Ascending aorta (tissue), 2 donors: ENCODE measurements at regions not wholly inside any gene's neighbourhood (a gene's known extent, or its start where the extent isn't known, plus 50 kb on each side); places are given as distances from the start of the nearest gene placed in this dataset.
"Not testable (repeated sequence)": the region's sequence is repeated elsewhere in the genome, so short reads cannot be mapped to it uniquely, and the experiment has no call there.

ENCODE experiments used
- DNase-seq, 2 donors: peaks; one replicate each; pipeline ENCODE4 v3.0.0-alpha.2; 2019; ENCODE audit warnings: low spot score in 2 of 2
- H3K27ac ChIP-seq, 2 donors: fragments of 200-600 bp; sonication (generic); one replicate each; pipeline ENCODE4 v1.5.1; 2016 to 2017; ENCODE audit warnings: mild to moderate bottlenecking in 1 of 2
- H3K27me3 ChIP-seq: fragments of 200-600 bp; sonication (generic); one replicate; pipeline ENCODE4 v1.5.1; 2017
- H3K36me3 ChIP-seq, 2 donors: fragments of 200-600 bp; sonication (generic); one replicate each; pipeline ENCODE4 v1.5.1; 2016
- H3K4me1 ChIP-seq, 2 donors: fragments of 200-600 bp; sonication (generic); one replicate each; pipeline ENCODE4 v1.5.1; 2016 to 2017; ENCODE audit warnings: mild to moderate bottlenecking in 1 of 2
- H3K4me3 ChIP-seq, 2 donors: fragments of 200-600 bp; sonication (generic); one replicate each; pipeline ENCODE4 v1.5.1; 2016 to 2017; ENCODE audit warnings: mild to moderate bottlenecking in 1 of 2
- H3K9me3 ChIP-seq, 2 donors: fragments of 200-600 bp; sonication (generic); one replicate each; pipeline ENCODE4 v1.5.1; 2016
- intact Hi-C: fragments of 100-400 bp; cut with DNase I; formaldehyde crosslinking; loops from one replicate; pipeline ENCODE4 v1.15.1; 2023
- TF ChIP-seq, protein P1 (sequence below), 3 experiments: fragments of 200-600 bp in 2 of 3; fragments of 450-650 bp in 1 of 3; sonication (generic) in 2 of 3; IDR thresholded peaks; one replicate each; pipeline ENCODE4 v1.5.1; 2016 to 2019; ENCODE audit warnings: antibody characterized with exemption in 3 of 3, mild to moderate bottlenecking in 1 of 3, moderate library complexity in 1 of 3

DNA sequence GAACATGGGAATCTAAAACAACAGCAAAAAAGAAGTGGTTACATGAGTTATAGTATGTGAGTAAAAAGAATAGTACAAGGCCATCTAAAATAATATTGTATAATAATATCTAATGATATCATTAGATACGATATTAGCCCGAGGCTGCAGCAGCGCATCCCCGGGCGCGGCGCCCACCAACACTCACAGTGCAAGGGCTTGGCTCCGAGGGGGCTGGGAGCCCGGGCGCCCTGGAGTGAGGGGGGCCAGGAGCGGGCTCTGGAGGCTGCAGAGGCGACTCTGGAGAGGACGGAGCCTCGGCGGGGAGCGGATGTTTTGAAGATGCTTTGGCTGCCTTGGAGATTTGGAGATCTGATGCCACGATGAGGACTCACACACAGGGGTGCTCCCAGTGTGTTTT, 68.1 kb upstream of the TMEM252 start:
- no peak for DNase-seq
- TF ChIP-seq, protein P1, sequence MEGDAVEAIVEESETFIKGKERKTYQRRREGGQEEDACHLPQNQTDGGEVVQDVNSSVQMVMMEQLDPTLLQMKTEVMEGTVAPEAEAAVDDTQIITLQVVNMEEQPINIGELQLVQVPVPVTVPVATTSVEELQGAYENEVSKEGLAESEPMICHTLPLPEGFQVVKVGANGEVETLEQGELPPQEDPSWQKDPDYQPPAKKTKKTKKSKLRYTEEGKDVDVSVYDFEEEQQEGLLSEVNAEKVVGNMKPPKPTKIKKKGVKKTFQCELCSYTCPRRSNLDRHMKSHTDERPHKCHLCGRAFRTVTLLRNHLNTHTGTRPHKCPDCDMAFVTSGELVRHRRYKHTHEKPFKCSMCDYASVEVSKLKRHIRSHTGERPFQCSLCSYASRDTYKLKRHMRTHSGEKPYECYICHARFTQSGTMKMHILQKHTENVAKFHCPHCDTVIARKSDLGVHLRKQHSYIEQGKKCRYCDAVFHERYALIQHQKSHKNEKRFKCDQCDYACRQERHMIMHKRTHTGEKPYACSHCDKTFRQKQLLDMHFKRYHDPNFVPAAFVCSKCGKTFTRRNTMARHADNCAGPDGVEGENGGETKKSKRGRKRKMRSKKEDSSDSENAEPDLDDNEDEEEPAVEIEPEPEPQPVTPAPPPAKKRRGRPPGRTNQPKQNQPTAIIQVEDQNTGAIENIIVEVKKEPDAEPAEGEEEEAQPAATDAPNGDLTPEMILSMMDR (IDR thresholded peaks at IDR 0.05) = no peak

DNA sequence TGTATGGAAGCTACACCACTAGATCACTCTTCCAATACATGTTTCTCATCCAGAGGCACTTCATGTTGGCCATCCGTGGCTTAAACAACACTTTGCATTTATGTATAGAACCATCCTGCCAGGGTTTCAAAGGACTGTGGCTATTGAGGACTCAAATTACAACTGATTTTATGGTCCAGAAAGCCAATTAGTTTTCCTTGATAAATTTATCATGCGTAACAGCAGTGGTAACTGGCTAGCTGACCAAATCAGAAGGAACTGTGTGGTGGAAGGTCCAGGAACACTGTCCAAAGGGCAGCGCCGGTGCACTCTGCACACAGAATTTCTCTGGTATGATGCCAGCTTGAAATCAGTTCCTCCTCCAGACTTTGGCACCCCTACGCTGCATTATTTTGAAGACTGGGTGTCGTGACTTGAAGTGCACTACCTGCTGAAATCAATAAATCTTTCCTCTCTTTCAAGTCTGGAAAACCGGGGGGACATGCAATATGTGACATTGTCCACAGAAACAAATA, 69.3 kb upstream of the TMEM252 start:
- DNase-seq = no peak
- intact Hi-C loops = no loop called here
- H3K4me1 ChIP-seq = no peaks in the 10 kb centered on the region
- no peaks in the 10 kb centered on the region for H3K27me3 ChIP-seq
- no peaks in the 10 kb centered on the region for H3K36me3 ChIP-seq
- TF ChIP-seq, protein P1 (IDR thresholded peaks at IDR 0.05) = no peak
- no peaks in the 10 kb centered on the region for H3K9me3 ChIP-seq
- H3K27ac ChIP-seq = no peak overlapping the region
- H3K4me3 ChIP-seq = no peak overlapping the region

More for the DNA sequence above, 68.1 kb upstream of the TMEM252 start:
- Histone ChIP-seq H3K36me3 (no peaks in the 10 kb centered on the region), H3K27me3 (no peaks in the 10 kb centered on the region), H3K27ac (no peak overlapping the region), H3K4me3 (no peak overlapping the region), H3K9me3 (no peaks in the 10 kb centered on the region), H3K4me1 (no peaks in the 10 kb centered on the region)
- intact Hi-C loops = no loop called here

DNA sequence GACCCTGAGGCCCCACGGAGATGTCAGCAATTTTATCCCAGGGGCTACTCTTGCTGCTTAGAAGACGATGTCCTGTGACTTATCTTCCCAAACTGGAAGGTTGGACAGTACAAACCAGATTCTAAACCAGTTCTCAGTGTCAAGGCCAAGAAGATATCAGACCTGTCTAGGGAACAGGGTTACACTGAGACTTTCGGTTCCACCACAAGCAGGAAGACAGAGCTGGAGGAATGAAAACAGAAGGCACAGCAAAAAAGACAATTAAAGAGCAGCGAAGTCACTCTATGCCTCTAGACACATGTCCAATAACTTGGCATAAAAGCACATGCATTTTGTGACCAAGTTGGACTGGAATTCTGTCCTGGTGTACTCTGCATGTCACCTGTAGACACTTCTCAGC, 73.4 kb upstream of the TMEM252 start:
- intact Hi-C loops = no loop called here

DNA sequence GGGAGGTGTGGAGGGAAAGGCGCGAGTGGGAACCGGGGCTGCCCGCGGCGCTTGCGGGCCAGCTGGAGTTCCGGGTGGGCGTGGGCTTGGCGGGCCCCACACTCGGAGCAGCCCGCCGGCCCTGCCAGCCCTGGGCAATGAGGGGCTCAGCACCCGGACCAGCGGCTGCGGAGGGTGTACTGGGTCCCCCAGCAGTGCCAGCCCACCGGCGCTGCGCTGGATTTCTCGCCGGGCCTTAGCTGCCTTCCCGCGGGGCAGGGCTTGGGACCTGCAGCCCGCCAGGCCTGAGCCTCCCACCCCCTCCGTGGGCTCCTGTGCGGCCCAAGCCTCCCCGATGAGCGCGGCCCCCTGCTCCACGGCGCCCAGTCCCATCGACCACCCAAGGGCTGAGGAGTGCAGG, 76.3 kb upstream of the TMEM252 start:
- H3K4me1 ChIP-seq, H3K9me3 ChIP-seq, intact Hi-C loops, H3K4me3 ChIP-seq, H3K27ac ChIP-seq, H3K27me3 ChIP-seq, H3K36me3 ChIP-seq, DNase-seq: not testable (repeated sequence)

More for the DNA sequence above, 73.4 kb upstream of the TMEM252 start:
- Histone ChIP-seq H3K36me3 (no peaks in the 10 kb centered on the region), H3K27me3 (no peaks in the 10 kb centered on the region), H3K4me1 (no peaks in the 10 kb centered on the region), H3K4me3 (no peak overlapping the region), H3K27ac (no peak overlapping the region), H3K9me3 (no peaks in the 10 kb centered on the region)
- no peak for DNase-seq
- TF ChIP-seq, protein P1 (IDR thresholded peaks at IDR 0.05) = no peak

DNA sequence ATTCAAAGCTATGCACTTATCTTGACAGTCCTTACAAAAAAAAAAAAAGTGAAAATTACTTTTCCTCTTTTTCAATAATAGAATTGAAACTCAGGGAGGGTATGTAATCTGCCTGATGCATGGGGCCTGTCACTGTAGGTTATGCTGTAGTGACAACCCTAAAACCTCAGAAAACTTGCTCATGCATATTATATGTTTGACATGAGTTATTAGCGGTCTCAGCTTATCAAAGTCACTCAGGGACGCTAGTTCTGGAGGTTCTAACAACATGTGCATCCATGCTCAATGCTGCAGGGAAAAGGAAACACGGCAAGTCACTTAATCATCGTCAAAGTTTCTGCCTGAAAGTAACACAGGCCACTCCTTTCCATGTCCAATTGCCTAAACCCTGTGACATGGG, 78.4 kb upstream of the TMEM252 start:
- TF ChIP-seq, protein P1 (IDR thresholded peaks at IDR 0.05) = no peak
- intact Hi-C loops = no loop called here
- Histone ChIP-seq H3K27ac (no peak overlapping the region), H3K27me3 (no peaks in the 10 kb centered on the region), H3K36me3 (no peaks in the 10 kb centered on the region), H3K9me3 (no peaks in the 10 kb centered on the region), H3K4me1 (no peaks in the 10 kb centered on the region), H3K4me3 (no peak overlapping the region)
- no peak for DNase-seq

DNA sequence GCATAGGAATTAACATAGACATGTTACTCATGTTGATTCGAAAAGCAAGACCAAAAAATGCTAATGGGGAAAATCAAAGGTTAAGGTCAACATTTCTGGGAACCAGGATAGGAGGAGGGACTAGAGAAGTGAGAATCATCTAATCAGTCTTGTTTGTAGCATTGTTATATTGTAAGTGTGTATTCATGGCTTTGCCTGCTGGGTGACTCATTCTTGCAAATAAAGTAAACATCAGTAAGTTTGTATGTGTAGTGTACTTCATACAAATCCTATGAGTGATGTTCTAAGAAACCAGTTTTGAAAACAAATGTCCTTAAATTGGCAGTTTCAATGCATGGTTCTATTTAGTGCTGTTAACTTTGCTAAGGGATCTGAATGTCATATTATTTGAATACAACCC, 79.0 kb upstream of the TMEM252 start:
- DNase-seq = no peak
- no peaks in the 10 kb centered on the region for H3K9me3 ChIP-seq
- no peak overlapping the region for H3K27ac ChIP-seq
- no peaks in the 10 kb centered on the region for H3K27me3 ChIP-seq
- intact Hi-C loops = no loop called here
- H3K36me3 ChIP-seq = no peaks in the 10 kb centered on the region
- H3K4me1 ChIP-seq = no peaks in the 10 kb centered on the region
- TF ChIP-seq, protein P1 (IDR thresholded peaks at IDR 0.05) = no peak
- no peak overlapping the region for H3K4me3 ChIP-seq
